Choroid plexus epithelial cell (primary cell): ENCODE measurements at regions not wholly inside any gene's neighbourhood (a gene's known extent, or its start where the extent isn't known, plus 50 kb on each side); places are given as distances from the start of the nearest gene placed in this dataset.

Experiments used
- DNase-seq: peaks from one replicate; pipeline ENCODE4 v3.0.0-alpha.2; 2010; ENCODE audit warnings: low read depth
- H3K4me3 ChIP-seq: 2 replicates; pipeline ENCODE4 v1.5.1; 2011; ENCODE audit warnings: low read depth, mild to moderate bottlenecking, control low read depth, low read length, moderate library complexity
- TF ChIP-seq, protein P1 (sequence below): conservative IDR thresholded peaks from 2 replicates; pipeline ENCODE4 v1.5.1; 2011; ENCODE audit warnings: low read depth, mild to moderate bottlenecking, control low read depth, inconsistent platforms, low read length, moderate library complexity

GRCh38 chr6:93829009-93829408 is 409.6 kb upstream of the EPHA7 start:
- TF ChIP-seq, protein P1, sequence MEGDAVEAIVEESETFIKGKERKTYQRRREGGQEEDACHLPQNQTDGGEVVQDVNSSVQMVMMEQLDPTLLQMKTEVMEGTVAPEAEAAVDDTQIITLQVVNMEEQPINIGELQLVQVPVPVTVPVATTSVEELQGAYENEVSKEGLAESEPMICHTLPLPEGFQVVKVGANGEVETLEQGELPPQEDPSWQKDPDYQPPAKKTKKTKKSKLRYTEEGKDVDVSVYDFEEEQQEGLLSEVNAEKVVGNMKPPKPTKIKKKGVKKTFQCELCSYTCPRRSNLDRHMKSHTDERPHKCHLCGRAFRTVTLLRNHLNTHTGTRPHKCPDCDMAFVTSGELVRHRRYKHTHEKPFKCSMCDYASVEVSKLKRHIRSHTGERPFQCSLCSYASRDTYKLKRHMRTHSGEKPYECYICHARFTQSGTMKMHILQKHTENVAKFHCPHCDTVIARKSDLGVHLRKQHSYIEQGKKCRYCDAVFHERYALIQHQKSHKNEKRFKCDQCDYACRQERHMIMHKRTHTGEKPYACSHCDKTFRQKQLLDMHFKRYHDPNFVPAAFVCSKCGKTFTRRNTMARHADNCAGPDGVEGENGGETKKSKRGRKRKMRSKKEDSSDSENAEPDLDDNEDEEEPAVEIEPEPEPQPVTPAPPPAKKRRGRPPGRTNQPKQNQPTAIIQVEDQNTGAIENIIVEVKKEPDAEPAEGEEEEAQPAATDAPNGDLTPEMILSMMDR: no peak
- no peak overlapping the region for H3K4me3 ChIP-seq

DNA sequence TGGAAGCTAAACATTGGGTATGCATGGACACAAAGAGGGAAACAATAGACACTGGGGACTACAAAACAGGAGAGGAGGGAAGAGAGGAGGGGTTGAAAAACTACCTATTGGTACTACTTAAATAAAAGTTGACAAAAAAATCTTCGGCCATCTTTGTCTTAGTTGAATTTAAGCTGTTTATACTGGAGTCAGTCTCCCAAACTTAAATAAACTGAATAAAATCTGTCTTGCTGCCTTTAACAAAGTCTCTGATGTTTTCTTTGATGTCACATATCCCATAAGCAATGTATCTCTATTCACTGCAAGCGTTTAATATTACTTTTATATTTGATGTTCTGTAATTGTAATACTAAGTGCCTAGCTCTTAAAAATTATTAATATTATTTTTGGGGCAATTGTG is 409.2 kb upstream of the EPHA7 start:
- TF ChIP-seq, protein P1: no peak
- H3K4me3 ChIP-seq: no peak overlapping the region
- DNase-seq: no peak

More at GRCh38 chr6:93829009-93829408, 409.6 kb upstream of the EPHA7 start:
- DNase-seq: peak; percentile 10

- H3K4me3 ChIP-seq: no peak overlapping the region
- TF ChIP-seq, protein P1: no peak
- DNase-seq: no peak
These were observed 408.4 kb upstream of the EPHA7 start for GRCh38 chr6:93827728-93828127.

GRCh38 chr6:93825950-93826349 is 406.6 kb upstream of the EPHA7 start:
- no peak overlapping the region for H3K4me3 ChIP-seq
- TF ChIP-seq, protein P1: no peak
- no peak for DNase-seq

DNA sequence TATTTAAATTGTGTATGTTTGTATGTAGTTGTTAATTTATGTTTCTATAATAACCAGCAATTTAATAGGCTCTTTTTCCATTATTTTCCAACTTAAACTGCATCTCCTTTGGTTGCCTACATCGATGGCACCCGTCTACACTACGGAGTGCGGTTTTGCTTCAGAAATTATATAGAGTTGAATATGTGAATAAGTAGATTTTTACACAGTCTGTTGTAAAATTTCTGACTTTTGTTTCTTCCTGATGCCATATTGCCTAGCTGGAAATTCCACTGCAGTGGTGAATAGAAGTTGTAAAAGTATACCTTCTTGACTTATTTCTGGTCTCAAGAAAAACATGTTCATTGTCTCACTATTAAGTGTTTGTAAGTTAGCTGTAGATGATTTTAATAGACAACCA is 404.1 kb upstream of the EPHA7 start:
- TF ChIP-seq, protein P1: no peak
- no peak overlapping the region for H3K4me3 ChIP-seq
- no peak for DNase-seq

GRCh38 chr6:93822434-93823265 is 403.3 kb upstream of the EPHA7 start:
- TF ChIP-seq, protein P1: no peak
- H3K4me3 ChIP-seq: no peak overlapping the region
- no peak for DNase-seq

DNA sequence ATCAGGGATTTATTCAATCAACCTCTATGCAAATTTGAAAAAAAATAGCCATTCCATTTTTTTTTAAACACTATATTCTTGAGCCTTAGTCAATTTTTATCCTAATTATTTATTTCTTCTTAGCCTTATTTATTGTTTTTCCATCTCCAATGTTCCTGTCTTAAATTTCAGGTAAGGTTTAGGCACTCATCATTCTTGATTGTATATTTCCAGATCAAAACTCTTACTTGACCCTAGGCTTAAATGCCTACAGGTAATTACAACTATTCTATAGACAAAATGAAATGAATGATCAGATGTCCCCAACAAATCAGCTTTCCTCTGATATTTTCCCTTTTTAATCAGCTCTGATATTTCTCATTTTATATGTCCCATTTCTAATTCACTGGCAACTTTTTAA is 402.6 kb upstream of the EPHA7 start:
- H3K4me3 ChIP-seq: no peak overlapping the region
- TF ChIP-seq, protein P1: no peak
- no peak for DNase-seq
